Neutrophil (primary cell): ENCODE measurements at regions not wholly inside any gene's neighbourhood (a gene's known extent, or its start where the extent isn't known, plus 50 kb on each side); places are given as distances from the start of the nearest gene placed in this dataset.

ENCODE experiments used
- H3K27ac ChIP-seq: fragments of 200-600 bp; sonication (generic); 2 replicates; pipeline ENCODE4 v1.5.1; 2016; ENCODE audit warnings: mild to moderate bottlenecking, moderate library complexity
- H3K27me3 ChIP-seq: fragments of 200-600 bp; sonication (generic); 2 replicates; pipeline ENCODE4 v1.6.0; 2016; ENCODE audit warnings: mild to moderate bottlenecking
- H3K36me3 ChIP-seq: fragments of 200-600 bp; sonication (generic); 2 replicates; pipeline ENCODE4 v1.5.1; 2017
- H3K4me1 ChIP-seq, 2 experiments: fragments of 200-600 bp in 1 of 2; sonication (generic) in 1 of 2; 1 replicate in 1 of 2; 2 replicates in 1 of 2; pipeline versions ENCODE4 v1.5.1 to v1.6.1; 2013 to 2016; ENCODE audit warnings: low read depth in 1 of 2, low read length in 1 of 2, mild to moderate bottlenecking in 1 of 2, moderate library complexity in 1 of 2; ENCODE audit not compliant: control insufficient read depth in 1 of 2, insufficient read depth in 1 of 2
- H3K4me3 ChIP-seq, 2 experiments: fragments of 200-600 bp in 1 of 2; sonication (generic) in 1 of 2; 1 replicate in 1 of 2; 2 replicates in 1 of 2; pipeline ENCODE4 v1.5.1; 2013 to 2016; ENCODE audit warnings: low read depth in 1 of 2, low read length in 1 of 2, mild to moderate bottlenecking in 1 of 2, moderate library complexity in 1 of 2
- H3K9me3 ChIP-seq: fragments of 200-600 bp; sonication (generic); 2 replicates; pipeline ENCODE4 v1.5.1; 2016
- CTCF ChIP-seq: fragments of 200-600 bp; sonication (generic); IDR thresholded peaks from 2 replicates; pipeline ENCODE4 v1.5.1; 2016; ENCODE audit warnings: antibody characterized with exemption

- no peak for TF ChIP-seq CTCF
- no peaks in the 10 kb centered on the region for H3K9me3 ChIP-seq
Observed at GRCh38 chr4:14892563-14892962, 109.7 kb upstream of the CPEB2 start.

DNA sequence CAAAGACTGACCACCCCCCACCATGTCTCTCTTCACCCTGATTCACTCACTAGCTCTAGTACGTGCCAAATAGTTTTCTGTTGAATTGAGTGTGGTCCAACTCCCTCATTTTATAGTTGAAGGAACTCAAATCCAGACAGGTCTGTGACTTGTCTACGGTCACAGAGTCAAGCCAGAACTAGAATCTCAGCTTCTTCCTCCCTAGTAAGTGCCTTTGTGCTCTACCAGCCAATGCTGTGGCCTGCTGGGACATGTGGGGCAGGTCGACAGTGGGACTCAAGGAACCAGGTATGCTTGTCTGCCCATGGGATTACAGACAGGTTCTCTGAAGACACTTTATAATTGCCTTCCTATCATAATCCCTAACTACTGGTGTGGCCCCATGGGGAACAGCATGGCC lies 108.6 kb upstream of the CPEB2 start:
- no peak overlapping the region for H3K4me3 ChIP-seq
- no peak for TF ChIP-seq CTCF
- H3K27ac ChIP-seq: no peak overlapping the region
- no peaks in the 10 kb centered on the region for H3K9me3 ChIP-seq
- peaks cover 14% of the 10 kb centered on the region for H3K27me3 ChIP-seq
- H3K36me3 ChIP-seq: no peaks in the 10 kb centered on the region
- no peaks in the 10 kb centered on the region for H3K4me1 ChIP-seq

More at GRCh38 chr4:14892563-14892962, 109.7 kb upstream of the CPEB2 start:
- H3K27ac ChIP-seq: no peak overlapping the region
- H3K4me1 ChIP-seq: no peaks in the 10 kb centered on the region
- H3K4me3 ChIP-seq: no peak overlapping the region
- no peaks in the 10 kb centered on the region for H3K36me3 ChIP-seq
- H3K27me3 ChIP-seq: peaks cover 7% of the 10 kb centered on the region

GRCh38 chr4:14894392-14895292 lies 107.6 kb upstream of the CPEB2 start:
- Histone ChIP-seq H3K9me3 (no peaks in the 10 kb centered on the region), H3K36me3 (no peaks in the 10 kb centered on the region), H3K27me3 (peaks cover 14% of the 10 kb centered on the region), H3K4me3 (no peak overlapping the region), H3K4me1 (no peaks in the 10 kb centered on the region), H3K27ac (no peak overlapping the region)
- TF ChIP-seq CTCF: no peak

DNA sequence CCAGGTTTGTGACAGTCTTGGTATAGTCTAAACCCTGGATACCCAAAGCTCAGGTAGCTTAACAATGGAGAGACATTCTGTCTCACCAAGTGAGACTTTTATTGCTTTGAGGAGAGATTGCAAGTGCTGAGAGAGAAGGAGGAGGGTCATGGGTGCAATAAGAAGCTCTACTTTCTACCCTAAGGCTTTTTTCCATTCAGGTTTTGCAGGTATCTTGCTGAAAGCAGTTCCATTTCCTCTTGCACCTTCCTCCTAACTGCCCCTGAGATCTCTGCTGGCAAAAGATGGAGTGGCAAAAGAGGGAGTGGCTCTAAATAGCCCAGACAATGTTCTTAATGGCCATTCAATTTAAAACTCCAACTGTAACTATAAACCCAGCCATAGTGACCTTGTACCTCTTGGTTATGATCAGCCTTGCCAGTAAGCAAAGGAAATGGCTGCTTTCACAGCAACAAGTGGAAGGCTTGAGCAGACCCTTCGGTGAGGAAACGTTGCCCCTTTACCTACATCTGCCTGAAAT lies 105.6 kb upstream of the CPEB2 start:
- Histone ChIP-seq H3K27me3 (peaks cover 14% of the 10 kb centered on the region), H3K4me1 (no peaks in the 10 kb centered on the region), H3K27ac (no peak overlapping the region), H3K36me3 (no peaks in the 10 kb centered on the region), H3K4me3 (no peak overlapping the region), H3K9me3 (no peaks in the 10 kb centered on the region)
- TF ChIP-seq CTCF: no peak

DNA sequence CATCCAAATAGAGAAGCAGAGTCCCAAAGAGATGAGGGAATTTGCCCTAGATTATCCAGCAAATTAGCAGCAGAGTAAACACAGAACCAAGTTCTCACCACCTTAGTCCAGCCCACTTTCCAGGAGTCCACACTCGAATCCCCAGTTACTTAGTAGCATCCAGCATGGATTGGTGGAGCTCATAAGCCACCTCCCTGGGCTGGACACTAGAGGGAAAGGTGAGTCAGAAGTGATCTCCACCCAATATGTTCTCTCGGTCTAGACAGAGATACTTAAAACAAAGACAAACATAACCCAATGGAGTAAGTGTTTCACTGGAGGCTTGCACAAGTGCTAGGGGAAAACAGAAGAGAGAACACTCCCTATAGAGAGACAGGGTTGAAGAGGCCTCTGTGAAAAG lies 105.1 kb upstream of the CPEB2 start:
- no peak for TF ChIP-seq CTCF
- no peak overlapping the region for H3K27ac ChIP-seq

More for the DNA sequence above, 105.1 kb upstream of the CPEB2 start:
- no peaks in the 10 kb centered on the region for H3K9me3 ChIP-seq
- H3K4me3 ChIP-seq: no peak overlapping the region
- no peaks in the 10 kb centered on the region for H3K36me3 ChIP-seq
- H3K27me3 ChIP-seq: peaks cover 14% of the 10 kb centered on the region
- H3K4me1 ChIP-seq: no peaks in the 10 kb centered on the region
